Activated CD8-positive, alpha-beta memory T cell treated with anti-CD3 and anti-CD28 coated beads for 24 hours (primary cell): ENCODE measurements at regions not wholly inside any gene's neighbourhood (a gene's known extent, or its start where the extent isn't known, plus 50 kb on each side); places are given as distances from the start of the nearest gene placed in this dataset.
"Not testable (repeated sequence)": the region's sequence is repeated elsewhere in the genome, so short reads cannot be mapped to it uniquely, and the experiment has no call there.

Experiments used
- DNase-seq: peaks from one replicate; pipeline ENCODE4 v3.0.0-alpha.2; 2020

- DNase-seq: not testable (repeated sequence)
Measured at GRCh38 chr9:41606961-41607547, 417.9 kb upstream of the ZNG1F start.

- DNase-seq: not testable (repeated sequence)
Measured at GRCh38 chr9:41565572-41565971, 376.5 kb upstream of the ZNG1F start.
